Endothelial cell of umbilical vein (primary cell): ENCODE measurements at regions not wholly inside any gene's neighbourhood (a gene's known extent, or its start where the extent isn't known, plus 50 kb on each side); places are given as distances from the start of the nearest gene placed in this dataset.

Experiments used
- EZH2 ChIP-seq: IDR thresholded peaks from 2 replicates; pipeline ENCODE4 v1.6.1; 2012; ENCODE audit warnings: borderline replicate concordance, low read depth, mild to moderate bottlenecking, moderate library complexity, low read length, inconsistent platforms; ENCODE audit not compliant: severe bottlenecking
- POLR2A ChIP-seq: IDR thresholded peaks from 2 replicates; pipeline ENCODE4 v1.6.1; 2012; ENCODE audit warnings: low read depth, mild to moderate bottlenecking, control low read depth, low read length
- TF ChIP-seq, protein P1 (sequence below), 2 donors: IDR thresholded peaks; 1 replicate in 1 of 2; 2 replicates in 1 of 2; pipeline ENCODE4 v1.5.1; 2011; ENCODE audit warnings: low read length in 2 of 2, mild to moderate bottlenecking in 2 of 2, moderate library complexity in 2 of 2, control low read depth in 1 of 2, inconsistent platforms in 1 of 2, low read depth in 1 of 2; ENCODE audit not compliant: insufficient read depth in 1 of 2; ENCODE audit errors: extremely low read depth in 1 of 2

DNA sequence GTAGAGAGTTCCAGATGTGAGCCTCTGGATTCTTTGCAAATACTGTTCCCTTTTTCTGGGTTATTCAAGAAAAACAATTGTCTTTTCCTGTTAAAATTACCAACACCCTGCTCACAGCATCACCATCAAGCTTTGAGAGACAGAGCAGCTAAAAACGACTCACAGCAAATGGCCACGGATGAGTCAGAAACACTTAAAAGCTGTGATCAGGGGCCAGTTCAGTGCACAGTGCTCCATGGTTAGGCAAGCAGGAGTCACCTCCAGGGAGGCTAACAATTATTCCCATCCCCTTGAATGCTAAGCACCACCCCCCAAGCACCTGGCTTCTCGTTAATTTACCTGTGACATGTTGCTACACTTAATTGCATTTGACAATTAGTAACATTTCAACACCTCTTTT is 128.4 kb upstream of the CAMK1G start:
- TF ChIP-seq, protein P1, sequence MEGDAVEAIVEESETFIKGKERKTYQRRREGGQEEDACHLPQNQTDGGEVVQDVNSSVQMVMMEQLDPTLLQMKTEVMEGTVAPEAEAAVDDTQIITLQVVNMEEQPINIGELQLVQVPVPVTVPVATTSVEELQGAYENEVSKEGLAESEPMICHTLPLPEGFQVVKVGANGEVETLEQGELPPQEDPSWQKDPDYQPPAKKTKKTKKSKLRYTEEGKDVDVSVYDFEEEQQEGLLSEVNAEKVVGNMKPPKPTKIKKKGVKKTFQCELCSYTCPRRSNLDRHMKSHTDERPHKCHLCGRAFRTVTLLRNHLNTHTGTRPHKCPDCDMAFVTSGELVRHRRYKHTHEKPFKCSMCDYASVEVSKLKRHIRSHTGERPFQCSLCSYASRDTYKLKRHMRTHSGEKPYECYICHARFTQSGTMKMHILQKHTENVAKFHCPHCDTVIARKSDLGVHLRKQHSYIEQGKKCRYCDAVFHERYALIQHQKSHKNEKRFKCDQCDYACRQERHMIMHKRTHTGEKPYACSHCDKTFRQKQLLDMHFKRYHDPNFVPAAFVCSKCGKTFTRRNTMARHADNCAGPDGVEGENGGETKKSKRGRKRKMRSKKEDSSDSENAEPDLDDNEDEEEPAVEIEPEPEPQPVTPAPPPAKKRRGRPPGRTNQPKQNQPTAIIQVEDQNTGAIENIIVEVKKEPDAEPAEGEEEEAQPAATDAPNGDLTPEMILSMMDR (IDR thresholded peaks at IDR 0.05; ENCODE audit: extremely low read depth in 1 of 2, insufficient read depth in 1 of 2, low read depth in 1 of 2, low read length in 2 of 2) = no peak
- TF ChIP-seq EZH2 = no peak
- TF ChIP-seq POLR2A = no peak
